ENCODE measurements at regions not wholly inside any gene's neighbourhood (a gene's known extent, or its start where the extent isn't known, plus 50 kb on each side); places are given as distances from the start of the nearest gene placed in this dataset.

GRCh38 chr5:15260356-15261268 lies 239.4 kb upstream of the FBXL7 start:
- DNase-seq: no peak

DNA sequence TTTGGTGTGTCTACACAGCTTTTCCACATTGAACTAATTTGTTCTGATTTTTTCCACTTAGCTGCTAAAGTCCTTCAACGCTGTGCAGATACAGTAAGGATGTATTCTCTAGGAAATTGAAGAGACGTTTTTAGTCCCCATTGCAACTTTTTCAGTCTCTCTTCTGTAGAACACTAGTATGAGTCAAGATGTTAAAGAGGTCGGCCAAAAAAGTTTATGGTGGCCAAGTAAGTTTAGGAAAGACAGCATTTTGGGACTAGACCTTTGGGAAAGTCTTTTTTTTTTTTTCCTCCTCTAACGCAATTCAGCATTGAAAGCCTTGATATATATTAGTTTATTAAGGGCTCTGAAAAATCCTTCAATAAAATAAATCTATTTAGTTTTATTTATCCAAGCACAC lies 243.5 kb upstream of the FBXL7 start:
- no peak for DNase-seq

- DNase-seq: no peak
Observed at GRCh38 chr5:15255576-15255975, 244.4 kb upstream of the FBXL7 start.

GRCh38 chr5:15254607-15255006 lies 245.4 kb upstream of the FBXL7 start:
- no peak for DNase-seq

- DNase-seq: no peak
Observed at GRCh38 chr5:15252331-15252730, 247.6 kb upstream of the FBXL7 start.

DNA sequence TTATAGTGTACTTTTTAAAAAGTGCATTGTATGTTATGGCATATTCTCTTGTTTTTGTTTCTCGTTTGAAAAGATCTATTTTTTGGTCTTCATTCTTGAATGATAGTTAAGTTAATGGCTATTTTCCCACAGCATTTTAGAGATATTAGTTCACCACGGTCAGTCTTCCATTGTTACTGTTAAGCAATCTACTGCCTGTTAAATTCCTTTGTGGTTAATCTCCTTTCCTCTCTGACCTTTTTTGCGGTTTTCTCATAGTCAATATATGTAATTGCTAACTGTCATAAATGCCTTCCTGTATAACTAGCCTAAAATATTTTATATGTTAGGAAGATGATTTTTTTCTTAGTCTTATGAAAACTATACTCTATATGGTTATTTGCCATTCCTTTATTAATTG lies 250.8 kb upstream of the FBXL7 start:
- no peak for DNase-seq

- DNase-seq: no peak
Observed at GRCh38 chr5:15248731-15249130, 251.2 kb upstream of the FBXL7 start.

DNA sequence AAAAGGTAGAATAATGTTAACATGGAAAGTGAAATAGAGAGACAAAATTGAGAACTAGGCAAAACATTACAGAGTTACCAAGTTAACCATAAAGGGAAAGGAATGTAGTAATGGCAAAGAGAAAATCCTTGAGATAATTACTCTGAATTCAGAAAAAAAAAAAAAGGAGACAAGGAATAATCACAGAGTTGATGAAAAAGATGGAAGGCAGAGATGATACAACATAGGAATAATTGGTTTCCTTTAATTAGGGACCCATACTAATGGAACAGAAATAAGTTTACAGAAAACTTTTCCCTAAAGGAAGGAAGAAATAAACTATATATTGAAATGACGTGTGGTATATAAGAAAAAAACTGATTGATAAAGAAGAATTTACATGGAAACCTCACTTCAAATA lies 254.1 kb upstream of the FBXL7 start:
- DNase-seq: no peak

DNA sequence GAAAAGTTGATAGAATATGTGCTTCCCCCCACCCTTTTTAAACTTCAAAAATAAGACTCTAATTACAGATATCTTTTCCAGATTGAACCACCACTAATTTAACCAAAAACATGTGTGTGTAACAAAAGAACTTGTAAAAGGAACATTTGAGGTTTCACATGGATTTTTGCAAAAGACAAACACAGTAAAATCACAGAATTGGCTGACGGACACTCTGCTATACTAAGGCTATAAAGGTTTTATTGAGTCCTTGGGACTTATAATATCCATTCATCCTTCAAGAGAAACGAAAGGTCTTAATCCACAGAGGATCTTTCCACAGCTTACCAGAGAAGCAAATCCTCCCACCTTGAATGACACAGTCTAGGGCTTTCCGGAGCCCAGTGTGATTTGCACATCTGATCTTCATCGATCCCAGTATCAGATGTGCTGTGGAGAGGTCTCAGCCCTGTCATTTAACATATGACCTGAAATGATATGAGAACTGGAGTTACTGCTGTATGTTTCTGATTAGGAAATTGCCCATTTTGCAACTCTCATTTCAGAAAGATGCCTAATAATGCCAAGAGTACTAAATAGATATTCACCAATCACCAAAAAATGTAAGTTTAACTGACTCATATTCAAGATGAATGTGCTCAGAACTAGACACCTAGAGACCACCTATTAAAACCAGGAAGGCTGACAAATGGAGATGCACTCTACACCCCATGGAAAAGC lies 256.5 kb upstream of the FBXL7 start:
- DNase-seq: no peak

- no peak for DNase-seq
Observed at GRCh38 chr5:15241216-15241821, 258.7 kb upstream of the FBXL7 start.

- no peak for DNase-seq
Observed at GRCh38 chr5:15238006-15238405, 262.0 kb upstream of the FBXL7 start.

- no peak for DNase-seq
Observed at GRCh38 chr5:15236911-15237508, 263.0 kb upstream of the FBXL7 start.

DNA sequence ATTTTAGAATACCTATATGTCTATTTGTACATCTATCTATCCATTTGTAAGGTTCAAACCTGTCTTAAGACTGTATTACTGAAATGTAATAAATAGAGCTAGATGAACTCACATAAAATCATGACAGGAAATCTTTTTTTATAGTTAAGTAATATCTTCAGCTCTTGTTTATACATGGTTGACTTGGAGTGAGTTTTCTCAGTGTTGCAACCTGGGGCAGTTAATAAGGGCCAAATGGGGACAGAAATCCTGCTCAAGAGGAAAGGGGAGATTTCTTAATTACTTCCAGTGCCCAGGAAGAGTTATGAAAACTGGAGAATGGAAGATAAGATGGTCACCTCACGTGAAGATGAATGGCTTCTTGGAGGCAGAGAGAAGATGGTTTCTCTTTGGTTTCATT lies 265.1 kb upstream of the FBXL7 start:
- DNase-seq: no peak

DNA sequence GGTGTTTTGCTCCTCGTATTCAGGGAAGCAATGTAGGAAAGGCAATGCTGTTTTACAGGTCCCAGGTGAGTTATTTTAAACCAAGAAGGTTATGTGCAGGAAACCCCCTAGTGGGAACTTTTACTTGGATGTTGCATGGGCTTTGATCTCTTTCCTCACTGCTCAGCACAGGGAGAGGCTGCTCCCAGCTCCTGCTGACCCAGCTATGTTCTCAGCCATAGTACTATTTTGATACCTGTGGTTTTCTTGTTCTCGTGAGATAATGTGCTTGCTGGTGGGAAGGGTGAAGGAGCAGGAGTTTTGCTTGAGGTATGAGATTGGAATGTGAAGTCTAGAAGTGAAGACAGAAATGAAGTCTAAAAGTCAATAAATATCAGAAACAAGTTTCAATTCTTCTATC lies 265.6 kb upstream of the FBXL7 start:
- DNase-seq: no peak

DNA sequence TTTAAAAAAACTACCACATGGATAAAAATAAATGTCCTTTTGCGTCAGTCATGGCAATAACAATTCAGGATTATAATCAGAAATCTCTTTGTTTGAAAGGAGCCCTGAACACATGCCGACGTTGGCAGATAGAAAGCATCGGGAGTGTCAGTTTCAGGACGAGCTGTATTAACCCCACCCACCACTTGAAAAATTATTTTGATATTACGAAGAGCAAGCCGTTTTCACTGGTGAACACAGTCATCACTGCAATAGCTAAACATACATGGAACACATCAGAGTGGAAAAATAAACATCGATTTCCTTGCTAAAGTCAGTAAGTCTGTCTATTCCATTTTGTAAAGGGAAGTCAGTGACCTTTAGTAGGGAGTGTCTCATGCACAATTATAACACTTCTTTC lies 266.4 kb upstream of the FBXL7 start:
- no peak for DNase-seq

DNA sequence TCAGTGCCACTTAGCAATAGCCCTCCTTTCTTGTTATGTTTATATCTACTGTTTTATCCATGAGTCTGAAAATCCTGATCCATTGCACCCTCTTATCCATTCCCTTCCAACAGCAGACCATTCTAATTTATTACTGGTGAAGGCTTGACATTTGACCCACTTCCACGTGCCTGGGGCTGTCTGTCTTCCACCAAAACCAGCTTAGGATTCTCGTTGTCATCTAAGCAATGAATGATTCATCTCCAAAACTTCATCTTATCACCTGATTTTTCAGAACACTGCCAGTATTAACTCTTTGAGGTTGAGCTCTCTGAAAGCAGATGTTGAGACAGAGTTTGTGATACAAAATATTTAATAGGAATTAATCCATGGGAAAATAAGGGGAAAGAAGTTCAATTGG lies 277.8 kb upstream of the FBXL7 start:
- DNase-seq: no peak

DNA sequence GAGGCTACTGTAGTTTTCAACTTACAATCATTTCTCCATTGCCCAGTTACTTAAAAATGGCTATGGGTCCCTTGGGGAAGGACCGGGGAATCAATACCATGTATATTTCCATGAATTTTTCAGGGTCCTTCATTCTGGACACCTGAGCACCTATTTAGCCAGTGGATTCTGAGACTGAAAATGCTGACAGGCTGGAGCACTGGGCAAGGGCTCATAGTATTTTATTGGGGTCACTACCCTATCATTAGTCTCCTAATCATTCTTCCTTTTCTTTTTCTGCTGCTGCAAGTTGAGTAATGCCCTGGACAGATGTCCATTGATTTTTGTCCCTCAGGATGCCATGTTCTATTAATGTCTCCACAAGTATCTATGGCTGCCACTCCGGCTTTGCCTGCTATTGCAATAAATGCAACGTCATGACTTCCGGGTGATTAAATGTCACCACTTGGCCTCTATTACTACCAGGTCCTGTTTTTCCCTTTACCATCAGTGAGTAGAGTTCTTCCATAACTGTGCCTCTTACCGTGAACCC lies 279.3 kb upstream of the FBXL7 start:
- DNase-seq: no peak

GRCh38 chr5:15215056-15215455 lies 284.9 kb upstream of the FBXL7 start:
- no peak for DNase-seq

DNA sequence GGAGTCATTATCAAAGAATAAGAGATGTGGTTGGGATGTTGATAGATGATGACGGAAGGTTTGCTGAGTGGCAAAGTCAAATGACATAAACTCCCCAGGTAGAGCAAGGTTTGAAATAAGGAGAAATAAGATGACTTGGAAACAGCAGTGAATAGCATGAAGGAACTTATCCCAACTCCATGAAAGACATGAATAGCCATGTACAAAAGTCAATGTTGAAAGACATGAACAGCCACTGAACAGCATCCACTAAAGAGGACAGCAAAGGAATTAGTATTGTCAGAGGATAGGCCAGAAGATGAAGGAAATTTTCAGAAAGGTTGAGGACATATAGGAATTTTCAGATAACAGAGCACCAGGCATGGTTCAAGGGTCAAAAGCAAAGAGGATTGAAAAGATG lies 286.0 kb upstream of the FBXL7 start:
- no peak for DNase-seq

- no peak for DNase-seq
Observed at GRCh38 chr5:15209053-15209762, 290.8 kb upstream of the FBXL7 start.

GRCh38 chr5:15206133-15206532 lies 293.8 kb upstream of the FBXL7 start:
- DNase-seq: no peak

DNA sequence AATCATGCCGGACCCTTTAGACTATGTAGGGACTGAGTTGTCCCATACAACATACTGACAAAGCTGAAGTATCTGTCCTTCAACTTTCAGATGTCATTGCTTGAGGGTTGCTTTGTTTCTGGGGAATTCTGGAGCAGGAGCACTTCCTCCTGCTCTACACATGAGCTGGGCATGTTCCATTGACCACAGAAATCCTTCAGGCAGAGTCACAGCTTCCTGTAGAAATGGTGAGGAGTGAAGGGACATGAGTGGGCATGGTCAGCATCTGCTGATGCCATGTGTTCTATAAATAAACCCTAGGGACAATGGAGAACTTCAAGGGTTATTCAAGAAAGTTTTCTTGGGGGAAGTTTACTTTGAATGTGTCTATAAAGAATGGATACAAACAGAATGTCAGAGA lies 296.6 kb upstream of the FBXL7 start:
- DNase-seq: no peak

- no peak for DNase-seq
Observed at GRCh38 chr5:15191012-15191411, 309.0 kb upstream of the FBXL7 start.
